ENCODE measurements at regions not wholly inside any gene's neighbourhood (a gene's known extent, or its start where the extent isn't known, plus 50 kb on each side); places are given as distances from the start of the nearest gene placed in this dataset.

DNA sequence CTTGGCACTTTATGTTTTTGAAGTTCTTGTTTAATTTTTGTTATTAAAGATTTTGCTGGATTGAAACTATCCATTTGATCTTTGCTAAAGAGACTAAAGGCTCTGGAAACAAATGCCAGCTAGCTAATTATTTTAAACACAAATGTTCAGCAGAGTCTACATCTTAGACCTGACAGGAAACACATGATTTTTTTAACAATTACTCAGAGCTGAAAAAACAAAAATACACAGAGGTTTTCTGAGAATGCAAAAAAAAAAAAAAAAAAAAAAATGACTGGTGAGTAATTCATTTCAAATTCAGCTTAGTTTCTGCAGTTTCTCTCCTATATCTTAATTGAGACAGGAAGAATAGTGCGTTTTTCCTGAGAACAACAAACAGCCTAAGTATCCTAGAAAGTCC, 448.0 kb downstream of the TENT5A start:
- no peak for TF ChIP-seq POLR2A (IDR thresholded peaks at IDR 0.05; ENCODE audit: borderline replicate concordance, extremely low read depth, insufficient read depth, insufficient read length)
- TF ChIP-seq JUND (IDR thresholded peaks at IDR 0.05): no peak
- TF ChIP-seq, protein P1, sequence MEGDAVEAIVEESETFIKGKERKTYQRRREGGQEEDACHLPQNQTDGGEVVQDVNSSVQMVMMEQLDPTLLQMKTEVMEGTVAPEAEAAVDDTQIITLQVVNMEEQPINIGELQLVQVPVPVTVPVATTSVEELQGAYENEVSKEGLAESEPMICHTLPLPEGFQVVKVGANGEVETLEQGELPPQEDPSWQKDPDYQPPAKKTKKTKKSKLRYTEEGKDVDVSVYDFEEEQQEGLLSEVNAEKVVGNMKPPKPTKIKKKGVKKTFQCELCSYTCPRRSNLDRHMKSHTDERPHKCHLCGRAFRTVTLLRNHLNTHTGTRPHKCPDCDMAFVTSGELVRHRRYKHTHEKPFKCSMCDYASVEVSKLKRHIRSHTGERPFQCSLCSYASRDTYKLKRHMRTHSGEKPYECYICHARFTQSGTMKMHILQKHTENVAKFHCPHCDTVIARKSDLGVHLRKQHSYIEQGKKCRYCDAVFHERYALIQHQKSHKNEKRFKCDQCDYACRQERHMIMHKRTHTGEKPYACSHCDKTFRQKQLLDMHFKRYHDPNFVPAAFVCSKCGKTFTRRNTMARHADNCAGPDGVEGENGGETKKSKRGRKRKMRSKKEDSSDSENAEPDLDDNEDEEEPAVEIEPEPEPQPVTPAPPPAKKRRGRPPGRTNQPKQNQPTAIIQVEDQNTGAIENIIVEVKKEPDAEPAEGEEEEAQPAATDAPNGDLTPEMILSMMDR (IDR thresholded peaks at IDR 0.05 in 2 of 3, conservative IDR thresholded peaks at IDR 0.05 in 1 of 3; ENCODE audit: borderline replicate concordance in 1 of 3, insufficient read depth in 1 of 3, low read depth in 2 of 3, low read length in 2 of 3): no peak
- TF ChIP-seq, protein P2, sequence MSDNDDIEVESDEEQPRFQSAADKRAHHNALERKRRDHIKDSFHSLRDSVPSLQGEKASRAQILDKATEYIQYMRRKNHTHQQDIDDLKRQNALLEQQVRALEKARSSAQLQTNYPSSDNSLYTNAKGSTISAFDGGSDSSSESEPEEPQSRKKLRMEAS (IDR thresholded peaks at IDR 0.05): no peak
- TF ChIP-seq EZH2 (IDR thresholded peaks at IDR 0.05): no peak
- TF ChIP-seq POLR2AphosphoS5 (IDR thresholded peaks at IDR 0.05; ENCODE audit: low read depth, low read length): no peak
- no peak for TF ChIP-seq SP1 (IDR thresholded peaks at IDR 0.05; ENCODE audit: low read depth)
- no peak for TF ChIP-seq ZFX (IDR thresholded peaks at IDR 0.05)
- TF ChIP-seq, protein P3, sequence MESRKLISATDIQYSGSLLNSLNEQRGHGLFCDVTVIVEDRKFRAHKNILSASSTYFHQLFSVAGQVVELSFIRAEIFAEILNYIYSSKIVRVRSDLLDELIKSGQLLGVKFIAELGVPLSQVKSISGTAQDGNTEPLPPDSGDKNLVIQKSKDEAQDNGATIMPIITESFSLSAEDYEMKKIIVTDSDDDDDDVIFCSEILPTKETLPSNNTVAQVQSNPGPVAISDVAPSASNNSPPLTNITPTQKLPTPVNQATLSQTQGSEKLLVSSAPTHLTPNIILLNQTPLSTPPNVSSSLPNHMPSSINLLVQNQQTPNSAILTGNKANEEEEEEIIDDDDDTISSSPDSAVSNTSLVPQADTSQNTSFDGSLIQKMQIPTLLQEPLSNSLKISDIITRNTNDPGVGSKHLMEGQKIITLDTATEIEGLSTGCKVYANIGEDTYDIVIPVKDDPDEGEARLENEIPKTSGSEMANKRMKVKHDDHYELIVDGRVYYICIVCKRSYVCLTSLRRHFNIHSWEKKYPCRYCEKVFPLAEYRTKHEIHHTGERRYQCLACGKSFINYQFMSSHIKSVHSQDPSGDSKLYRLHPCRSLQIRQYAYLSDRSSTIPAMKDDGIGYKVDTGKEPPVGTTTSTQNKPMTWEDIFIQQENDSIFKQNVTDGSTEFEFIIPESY (IDR thresholded peaks at IDR 0.05; ENCODE audit: extremely low read depth, insufficient replicate concordance, low read length): no peak
- TF ChIP-seq EZH2phosphoT487 (IDR thresholded peaks at IDR 0.05; ENCODE audit: borderline replicate concordance): no peak
- no peak for TF ChIP-seq ZNF274 (IDR thresholded peaks at IDR 0.05; ENCODE audit: low read depth, low read length)
- no peak for TF ChIP-seq SIN3A (IDR thresholded peaks at IDR 0.05; ENCODE audit: low read depth)
- no peak for TF ChIP-seq TCF7L2 (IDR thresholded peaks at IDR 0.05; ENCODE audit: borderline replicate concordance, extremely low read depth, insufficient read depth, insufficient read length)
